Endothelial cell of umbilical vein (primary cell): ENCODE measurements at regions not wholly inside any gene's neighbourhood (a gene's known extent, or its start where the extent isn't known, plus 50 kb on each side); places are given as distances from the start of the nearest gene placed in this dataset.

Experiments
- BruUV-seq: library from RNA; stranded (reverse); fragments of 400-500 nt; replicated peaks from 2 replicates; lab custom pipeline; 2021; lab: Mats Ljungman, UMichigan
- CTCF ChIA-PET: fragments of 300-600, 350-600 bp; sonication (Branson Sonifier 250); formaldehyde crosslinking; loops from one replicate; lab custom pipeline; 2021; ENCODE audit warnings: antibody characterized with exemption, inconsistent platforms; lab: Charles Lee
- POLR2A ChIA-PET: fragments of 300-600, 350-600 bp; sonication (Branson Sonifier 250); formaldehyde crosslinking; loops from one replicate; lab custom pipeline; 2021; ENCODE audit warnings: antibody characterized with exemption, inconsistent platforms; lab: Charles Lee
- DNase-seq: peaks from one replicate; pipeline ENCODE4 v3.0.0-alpha.2; 2011; ENCODE audit warnings: low read depth, low spot score
- FAIRE-seq: peaks from 2 replicates; lab custom pipeline; 2011; peaks lifted over from hg19 to GRCh38; lab: Jason Lieb, UNC
- H2AFZ ChIP-seq: 2 replicates; pipeline ENCODE4 v1.6.0; 2012; ENCODE audit warnings: low read depth, low read length, control low read depth, inconsistent platforms
- H3K27ac ChIP-seq: 2 replicates; pipeline ENCODE4 v1.5.1; 2011; ENCODE audit warnings: low read depth, mild to moderate bottlenecking, control low read depth, low read length, moderate library complexity; ENCODE audit not compliant: insufficient read depth
- H3K27me3 ChIP-seq, 2 experiments: 2 replicates each; pipeline versions ENCODE4 v1.6.0 to v1.6.1; 2011; ENCODE audit warnings: low read length in 2 of 2, mixed read lengths in 1 of 2; ENCODE audit not compliant: control insufficient read depth in 2 of 2, insufficient read depth in 2 of 2
- H3K36me3 ChIP-seq, 2 experiments: 2 replicates in 1 of 2; 3 replicates in 1 of 2; pipeline ENCODE4 v1.5.1; 2011; ENCODE audit warnings: low read length in 2 of 2, mild to moderate bottlenecking in 1 of 2, moderate library complexity in 1 of 2; ENCODE audit not compliant: control insufficient read depth in 2 of 2, insufficient read depth in 2 of 2; ENCODE audit errors: extremely low read depth in 1 of 2
- H3K4me1 ChIP-seq: 3 replicates; pipeline ENCODE4 v1.5.1; 2011; ENCODE audit warnings: mild to moderate bottlenecking, low read length; ENCODE audit not compliant: control insufficient read depth, insufficient read depth; ENCODE audit errors: extremely low read depth
- H3K4me2 ChIP-seq: 2 replicates; pipeline ENCODE4 v1.6.1; 2011; ENCODE audit warnings: low read length, control low read depth, mixed read lengths; ENCODE audit not compliant: insufficient read depth
- H3K4me3 ChIP-seq, 3 experiments: fragments of 200-600 bp in 1 of 3; sonication (generic), shearing (Covaris generic) in 1 of 3; replicated peaks in 1 of 3; 2 replicates each; pipeline ENCODE4 v1.5.1; 2011 to 2016; ENCODE audit warnings: control low read depth in 3 of 3, low read length in 3 of 3, mild to moderate bottlenecking in 2 of 3, inconsistent platforms in 1 of 3, low read depth in 1 of 3, moderate library complexity in 1 of 3; ENCODE audit not compliant: insufficient read depth in 1 of 3
- H3K79me2 ChIP-seq: 2 replicates; pipeline ENCODE4 v1.6.0; 2012; ENCODE audit warnings: low read length, inconsistent platforms; ENCODE audit not compliant: control insufficient read depth, insufficient read depth
- H3K9ac ChIP-seq: replicated peaks from 2 replicates; pipeline ENCODE3; 2011; ENCODE audit warnings: low read length, control low read depth; ENCODE audit not compliant: insufficient read depth; ENCODE audit errors: extremely low read depth
- H3K9me1 ChIP-seq: replicated peaks from 3 replicates; pipeline ENCODE4 v1.6.0; 2011; ENCODE audit warnings: mild to moderate bottlenecking, low read length; ENCODE audit not compliant: control insufficient read depth, insufficient read depth; ENCODE audit errors: extremely low read depth
- H3K9me3 ChIP-seq: replicated peaks from 2 replicates; pipeline ENCODE4 v1.5.1; 2012; ENCODE audit warnings: low read length, inconsistent platforms; ENCODE audit not compliant: control insufficient read depth, insufficient read depth
- H4K20me1 ChIP-seq: replicated peaks from 2 replicates; pipeline ENCODE3; 2011; ENCODE audit warnings: mild to moderate bottlenecking, low read length; ENCODE audit not compliant: control insufficient read depth, insufficient read depth; ENCODE audit errors: extremely low read depth
- EZH2 ChIP-seq: IDR thresholded peaks from 2 replicates; pipeline ENCODE4 v1.6.1; 2012; ENCODE audit warnings: borderline replicate concordance, low read depth, mild to moderate bottlenecking, moderate library complexity, low read length, inconsistent platforms; ENCODE audit not compliant: severe bottlenecking
- FOS ChIP-seq: IDR thresholded peaks from 2 replicates; pipeline ENCODE4 v1.6.1; 2011; ENCODE audit warnings: mild to moderate bottlenecking, low read length, moderate library complexity, borderline replicate concordance; ENCODE audit not compliant: insufficient read depth
- GATA2 ChIP-seq: IDR thresholded peaks from 2 replicates; pipeline ENCODE4 v1.7.0; 2011; ENCODE audit warnings: low read depth, mild to moderate bottlenecking, moderate library complexity, mixed read lengths, low read length; ENCODE audit not compliant: insufficient read length, insufficient read depth
- JUN ChIP-seq: IDR thresholded peaks from 2 replicates; pipeline ENCODE4 v1.6.1; 2011; ENCODE audit warnings: borderline replicate concordance, low read depth; ENCODE audit not compliant: insufficient read length, insufficient read depth
- MYC ChIP-seq: IDR thresholded peaks from one replicate; pipeline ENCODE4 v1.6.1; 2011; ENCODE audit warnings: mild to moderate bottlenecking, low read depth, low read length
- POLR2A ChIP-seq: IDR thresholded peaks from 2 replicates; pipeline ENCODE4 v1.6.1; 2012; ENCODE audit warnings: low read depth, mild to moderate bottlenecking, control low read depth, low read length
- POLR2AphosphoS5 ChIP-seq: IDR thresholded peaks from 2 replicates; pipeline ENCODE4 v1.6.1; 2012; ENCODE audit warnings: low read depth, mild to moderate bottlenecking, control low read depth, low read length, moderate library complexity; ENCODE audit not compliant: insufficient read depth
- dilution Hi-C: fragments of 300-500 bp; cut with MboI; formaldehyde crosslinking; loops from one replicate; pipeline ENCODE4 v1.15.0; 2019; ENCODE audit warnings: low sequenced_read_pairs; ENCODE audit not compliant: extremely low pct_ligation_motif_present
- intact Hi-C: fragments of 100-400 bp; cut with micrococcal nuclease; formaldehyde crosslinking; loops from one replicate; pipeline ENCODE4 v1.10.0; 2022
- TF ChIP-seq, protein P1 (sequence below): IDR thresholded peaks from 2 replicates; pipeline ENCODE4 v1.6.1; 2011; ENCODE audit not compliant: insufficient read depth, insufficient read length
- TF ChIP-seq, protein P2 (sequence below), 2 donors: IDR thresholded peaks; 1 replicate in 1 of 2; 2 replicates in 1 of 2; pipeline ENCODE4 v1.5.1; 2011; ENCODE audit warnings: low read length in 2 of 2, mild to moderate bottlenecking in 2 of 2, moderate library complexity in 2 of 2, control low read depth in 1 of 2, inconsistent platforms in 1 of 2, low read depth in 1 of 2; ENCODE audit not compliant: insufficient read depth in 1 of 2; ENCODE audit errors: extremely low read depth in 1 of 2

GRCh38 chr18:14964002-14964401 is 216.0 kb downstream of the ANKRD30B start:
- intact Hi-C loops (no loop called here), dilution Hi-C loops (no loop called here)
- no peak for DNase-seq
- FAIRE-seq: no peak
- Histone ChIP-seq H3K9me1 (no peaks in the 10 kb centered on the region), H3K27me3 (no peaks in the 10 kb centered on the region), H4K20me1 (no peaks in the 10 kb centered on the region), H3K79me2 (no peaks in the 10 kb centered on the region), H2AFZ (no peak overlapping the region), H3K27ac (no peak overlapping the region), H3K9ac (no peak overlapping the region), H3K36me3 (no peaks in the 10 kb centered on the region), H3K9me3 (no peaks in the 10 kb centered on the region), H3K4me2 (no peak overlapping the region), H3K4me3 (no peak overlapping the region), H3K4me1 (no peaks in the 10 kb centered on the region)
- BruUV-seq: no TSS peak
- ChIA-PET CTCF (no interaction called here), POLR2A (no interaction called here)
- TF ChIP-seq POLR2A (no peak), POLR2AphosphoS5 (no peak), MYC (no peak), EZH2 (no peak), JUN (no peak), GATA2 (no peak), FOS (no peak)
- TF ChIP-seq, protein P1, sequence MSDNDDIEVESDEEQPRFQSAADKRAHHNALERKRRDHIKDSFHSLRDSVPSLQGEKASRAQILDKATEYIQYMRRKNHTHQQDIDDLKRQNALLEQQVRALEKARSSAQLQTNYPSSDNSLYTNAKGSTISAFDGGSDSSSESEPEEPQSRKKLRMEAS: no peak
- TF ChIP-seq, protein P2, sequence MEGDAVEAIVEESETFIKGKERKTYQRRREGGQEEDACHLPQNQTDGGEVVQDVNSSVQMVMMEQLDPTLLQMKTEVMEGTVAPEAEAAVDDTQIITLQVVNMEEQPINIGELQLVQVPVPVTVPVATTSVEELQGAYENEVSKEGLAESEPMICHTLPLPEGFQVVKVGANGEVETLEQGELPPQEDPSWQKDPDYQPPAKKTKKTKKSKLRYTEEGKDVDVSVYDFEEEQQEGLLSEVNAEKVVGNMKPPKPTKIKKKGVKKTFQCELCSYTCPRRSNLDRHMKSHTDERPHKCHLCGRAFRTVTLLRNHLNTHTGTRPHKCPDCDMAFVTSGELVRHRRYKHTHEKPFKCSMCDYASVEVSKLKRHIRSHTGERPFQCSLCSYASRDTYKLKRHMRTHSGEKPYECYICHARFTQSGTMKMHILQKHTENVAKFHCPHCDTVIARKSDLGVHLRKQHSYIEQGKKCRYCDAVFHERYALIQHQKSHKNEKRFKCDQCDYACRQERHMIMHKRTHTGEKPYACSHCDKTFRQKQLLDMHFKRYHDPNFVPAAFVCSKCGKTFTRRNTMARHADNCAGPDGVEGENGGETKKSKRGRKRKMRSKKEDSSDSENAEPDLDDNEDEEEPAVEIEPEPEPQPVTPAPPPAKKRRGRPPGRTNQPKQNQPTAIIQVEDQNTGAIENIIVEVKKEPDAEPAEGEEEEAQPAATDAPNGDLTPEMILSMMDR (IDR thresholded peaks at IDR 0.05; ENCODE audit: extremely low read depth in 1 of 2, insufficient read depth in 1 of 2, low read depth in 1 of 2, low read length in 2 of 2): no peak
